DMS79 treated with DMSO at 0.1 percent for 48 hours (cell line): ENCODE measurements at regions not wholly inside any gene's neighbourhood (a gene's known extent, or its start where the extent isn't known, plus 50 kb on each side); places are given as distances from the start of the nearest gene placed in this dataset.
"Not testable (repeated sequence)": the region's sequence is repeated elsewhere in the genome, so short reads cannot be mapped to it uniquely, and the experiment has no call there.

ENCODE experiments used
- DNase-seq: peaks from one replicate; lab custom pipeline; 2025; lab: John Stamatoyannopoulos, UW

- DNase-seq, result no peak
Measured at GRCh38 chr1:198809247-198809646, 170.4 kb downstream of the PTPRC start.

GRCh38 chr1:198811449-198811848 is 172.6 kb downstream of the PTPRC start:
- no peak for DNase-seq

- DNase-seq, result no peak
Measured at GRCh38 chr1:198823626-198824025, 184.8 kb downstream of the PTPRC start.

- no peak for DNase-seq
Measured at GRCh38 chr1:198825254-198825653, 186.4 kb downstream of the PTPRC start.

- DNase-seq, result no peak
Measured at GRCh38 chr1:198829356-198829755, 190.5 kb downstream of the PTPRC start.

- DNase-seq, result no peak
Measured at GRCh38 chr1:198829944-198830343, 191.1 kb downstream of the PTPRC start.

GRCh38 chr1:198830412-198830811 is 191.6 kb downstream of the PTPRC start:
- DNase-seq, result no peak

GRCh38 chr1:198833706-198834503 is 195.1 kb downstream of the PTPRC start:
- DNase-seq, result no peak

- no peak for DNase-seq
Measured at GRCh38 chr1:198837278-198838021, 198.6 kb downstream of the PTPRC start.

GRCh38 chr1:198838022-198838342 is 199.1 kb downstream of the PTPRC start:
- DNase-seq, result no peak

GRCh38 chr1:198841477-198841876 is 202.6 kb downstream of the PTPRC start:
- DNase-seq, result no peak

GRCh38 chr1:198842686-198843085 is 203.8 kb downstream of the PTPRC start:
- no peak for DNase-seq

GRCh38 chr1:198845271-198845670 is 206.4 kb downstream of the PTPRC start:
- DNase-seq, result no peak

GRCh38 chr1:198845851-198846250 is 207.0 kb downstream of the PTPRC start:
- no peak for DNase-seq

GRCh38 chr1:198846556-198846955 is 207.7 kb downstream of the PTPRC start:
- DNase-seq, result no peak

- DNase-seq, result no peak
Measured at GRCh38 chr1:198848206-198848605, 209.4 kb downstream of the PTPRC start.

- no peak for DNase-seq
Measured at GRCh38 chr1:198848649-198849048, 209.8 kb downstream of the PTPRC start.

- no peak for DNase-seq
Measured at GRCh38 chr1:198849093-198849492, 210.3 kb downstream of the PTPRC start.

GRCh38 chr1:198850196-198850595 is 211.4 kb downstream of the PTPRC start:
- no peak for DNase-seq

GRCh38 chr1:198850966-198851365 is 212.1 kb downstream of the PTPRC start:
- DNase-seq, result not testable (repeated sequence)

GRCh38 chr1:198856601-198857000 is 217.8 kb downstream of the PTPRC start:
- DNase-seq, result no peak

- DNase-seq, result no peak
Measured at GRCh38 chr1:198858033-198858432, 219.2 kb downstream of the PTPRC start.

- no peak for DNase-seq
Measured at GRCh38 chr1:198860371-198860770, 221.5 kb downstream of the PTPRC start.

- no peak for DNase-seq
Measured at GRCh38 chr1:198861636-198862035, 222.8 kb downstream of the PTPRC start.
